ENCODE measurements at regions not wholly inside any gene's neighbourhood (a gene's known extent, or its start where the extent isn't known, plus 50 kb on each side); places are given as distances from the start of the nearest gene placed in this dataset.
"Not testable (repeated sequence)": the region's sequence is repeated elsewhere in the genome, so short reads cannot be mapped to it uniquely, and the experiment has no call there.

GRCh38 chr10:52950578-52950977 lies 178.0 kb upstream of the MBL2 start:
- no peaks in the 10 kb centered on the region for H3K9me3 ChIP-seq
- no peaks in the 10 kb centered on the region for H3K4me1 ChIP-seq
- ATAC-seq, result no peak
- H3K27ac ChIP-seq, result no peak overlapping the region
- intact Hi-C loops (cut with DNase I), result no loop called here
- DNase-seq, result no peak
- H3K27me3 ChIP-seq, result no peaks in the 10 kb centered on the region
- no peaks in the 10 kb centered on the region for H3K36me3 ChIP-seq
- 88 to 93% (median 91%) methylated on average over 5 of the region's 5 CpGs for WGBS, 4 donors
- TF ChIP-seq POLR2A (IDR thresholded peaks at IDR 0.05) (no peak), CTCF (IDR thresholded peaks at IDR 0.05) (no peak)
- no peak overlapping the region for H3K4me3 ChIP-seq

GRCh38 chr10:52949899-52950298 lies 177.3 kb upstream of the MBL2 start:
- no peaks in the 10 kb centered on the region for H3K4me1 ChIP-seq
- no peaks in the 10 kb centered on the region for H3K36me3 ChIP-seq
- no peaks in the 10 kb centered on the region for H3K27me3 ChIP-seq
- ATAC-seq, result no peak
- H3K9me3 ChIP-seq, result no peaks in the 10 kb centered on the region
- no peak for TF ChIP-seq POLR2A (IDR thresholded peaks at IDR 0.05)
- WGBS, 4 donors, result 75 to 77% (median 77%) methylated on average over 13 of the region's 13 CpGs
- intact Hi-C loops (cut with DNase I), result no loop called here
- H3K4me3 ChIP-seq, result no peak overlapping the region
- H3K27ac ChIP-seq, result no peak overlapping the region
- no peak for DNase-seq

- ATAC-seq (no peak), DNase-seq (no peak)
- no peaks in the 10 kb centered on the region for H3K27me3 ChIP-seq
- H3K4me3 ChIP-seq, result no peak overlapping the region
- intact Hi-C loops (cut with DNase I), result no loop called here
- no peak for TF ChIP-seq POLR2A (IDR thresholded peaks at IDR 0.05)
- no peak for TF ChIP-seq CTCF (IDR thresholded peaks at IDR 0.05)
- no peaks in the 10 kb centered on the region for H3K9me3 ChIP-seq
- H3K27ac ChIP-seq, result no peak overlapping the region
- H3K36me3 ChIP-seq, result no peaks in the 10 kb centered on the region
- WGBS, 4 donors, result 62 to 80% (median 68%) methylated on average over 5 of the region's 5 CpGs
- no peaks in the 10 kb centered on the region for H3K4me1 ChIP-seq
These were observed 173.9 kb upstream of the MBL2 start for GRCh38 chr10:52946486-52946885.

GRCh38 chr10:52945521-52945920 lies 172.9 kb upstream of the MBL2 start:
- not testable (repeated sequence) for H3K27me3 ChIP-seq, H3K36me3 ChIP-seq
- WGBS, 4 donors, result 88 to 94% (median 91%) methylated on average over 4 of the region's 4 CpGs

GRCh38 chr10:52940921-52941320 lies 168.3 kb upstream of the MBL2 start:
- WGBS, 4 donors, result 91 to 94% (median 93%) methylated on average over 11 to 12 of the region's 12 CpGs
- intact Hi-C loops (cut with DNase I), result no loop called here

More at GRCh38 chr10:52945521-52945920, 172.9 kb upstream of the MBL2 start:
- DNase-seq; H3K4me3 ChIP-seq; intact Hi-C loops (cut with DNase I); H3K4me1 ChIP-seq; ATAC-seq; H3K27ac ChIP-seq; H3K9me3 ChIP-seq: not testable (repeated sequence)

More at GRCh38 chr10:52940921-52941320, 168.3 kb upstream of the MBL2 start:
- no peak for DNase-seq
- peaks cover 0 to 4% (median 0%) of the 10 kb centered on the region in 12 donors for H3K9me3 ChIP-seq
- no peak for ATAC-seq
- H3K4me3 ChIP-seq, result no peak overlapping the region
- H3K27me3 ChIP-seq, result no peaks in the 10 kb centered on the region
- no peak for TF ChIP-seq POLR2A (IDR thresholded peaks at IDR 0.05)
- no peak for TF ChIP-seq CTCF (IDR thresholded peaks at IDR 0.05)
- no peak overlapping the region for H3K27ac ChIP-seq
- no peaks in the 10 kb centered on the region for H3K4me1 ChIP-seq
- H3K36me3 ChIP-seq, result no peaks in the 10 kb centered on the region

Measured in heart left ventricle (tissue), 16 donors.